ENCODE measurements at regions not wholly inside any gene's neighbourhood (a gene's known extent, or its start where the extent isn't known, plus 50 kb on each side); places are given as distances from the start of the nearest gene placed in this dataset.

DNA sequence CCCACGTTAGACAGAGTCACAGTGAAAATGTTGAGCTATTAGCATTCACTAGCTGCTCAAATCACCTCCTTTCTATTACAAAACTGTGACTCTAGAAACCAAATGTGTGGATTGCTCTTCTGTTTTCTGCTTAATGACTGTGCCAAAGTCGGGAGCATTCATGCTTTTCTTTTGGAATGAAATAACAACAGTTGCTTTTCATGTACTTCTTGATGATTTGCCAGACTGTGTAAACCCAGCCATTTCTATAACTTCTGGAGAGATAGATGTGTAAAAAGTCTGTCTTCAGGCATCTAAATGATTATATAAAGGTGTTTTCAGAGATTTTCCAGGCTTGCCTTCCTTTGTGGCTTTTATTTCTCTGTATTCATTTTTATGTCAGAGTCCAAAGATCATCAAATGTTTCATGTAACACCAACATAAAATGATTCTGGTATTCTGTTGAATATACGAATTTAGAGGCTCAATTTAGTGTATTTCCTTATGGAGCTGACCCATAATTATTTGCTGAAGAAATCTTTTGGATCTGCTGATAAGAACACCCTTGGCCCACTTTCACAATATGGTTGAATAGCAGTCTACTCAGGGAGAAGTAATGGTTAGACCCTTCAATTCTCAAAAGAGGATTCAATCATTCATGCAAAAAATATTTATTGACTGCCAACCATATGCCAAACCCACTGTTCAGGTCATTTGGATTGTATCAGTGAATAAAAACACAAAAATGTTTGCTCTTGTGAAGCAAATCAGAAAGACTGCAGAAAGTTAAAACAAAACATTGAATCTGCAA lies 581.2 kb downstream of the CDH18 start:
- Histone ChIP-seq H3K27ac (ENCODE audit: low read depth in 2 of 2, low read length in 1 of 2) (no peak overlapping the region), H3K4me3 (ENCODE audit: low read depth in 1 of 2, low read length in 2 of 2) (no peak overlapping the region), H3K27me3 (ENCODE audit: control insufficient read depth in 1 of 2, insufficient read depth in 2 of 2, low read length in 2 of 2) (no peaks in the 10 kb centered on the region), H3K36me3 (ENCODE audit: control insufficient read depth in 2 of 2, insufficient read depth in 2 of 2, low read length in 1 of 2) (no peaks in the 10 kb centered on the region), H3K4me1 (ENCODE audit: control insufficient read depth in 2 of 2, insufficient read depth in 2 of 2, low read length in 1 of 2) (no peaks in the 10 kb centered on the region), H3K9me3 (ENCODE audit: control insufficient read depth in 2 of 2, insufficient read depth in 1 of 2, low read depth in 1 of 2, low read length in 1 of 2) (no peaks in the 10 kb centered on the region)
- 15 to 17% methylated on average over 3 of the region's 3 CpGs for WGBS, 2 donors

DNA sequence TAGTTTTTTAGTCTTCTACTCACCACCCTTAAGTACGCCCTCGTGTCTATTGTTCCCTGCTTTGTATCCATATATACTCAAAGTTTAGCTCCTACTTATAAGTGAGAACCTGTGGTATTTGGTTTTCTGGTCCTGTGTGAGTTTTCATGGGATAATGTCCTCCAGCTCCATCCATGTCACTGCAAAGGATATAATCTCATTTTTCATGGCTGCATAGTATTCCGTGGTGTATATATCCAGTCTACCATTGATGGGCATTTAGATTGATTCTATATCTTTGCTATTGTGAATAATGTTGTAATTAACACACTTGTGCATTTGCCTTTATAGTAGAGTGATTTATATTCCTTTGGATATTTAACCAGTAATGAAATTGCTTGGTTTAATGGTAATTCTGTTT lies 579.9 kb downstream of the CDH18 start:
- H3K9me3 ChIP-seq (ENCODE audit: control insufficient read depth in 2 of 2, insufficient read depth in 1 of 2, low read depth in 1 of 2, low read length in 1 of 2) = no peaks in the 10 kb centered on the region
- H3K4me1 ChIP-seq (ENCODE audit: control insufficient read depth in 2 of 2, insufficient read depth in 2 of 2, low read length in 1 of 2) = no peaks in the 10 kb centered on the region
- WGBS, 2 donors = 82 to 86% methylated on average over 3 of the region's 3 CpGs
- H3K27ac ChIP-seq (ENCODE audit: low read depth in 2 of 2, low read length in 1 of 2) = no peak overlapping the region
- H3K36me3 ChIP-seq (ENCODE audit: control insufficient read depth in 2 of 2, insufficient read depth in 2 of 2, low read length in 1 of 2) = no peaks in the 10 kb centered on the region
- no peak overlapping the region for H3K4me3 ChIP-seq (ENCODE audit: low read depth in 1 of 2, low read length in 2 of 2)
- H3K27me3 ChIP-seq (ENCODE audit: control insufficient read depth in 1 of 2, insufficient read depth in 2 of 2, low read length in 2 of 2) = no peaks in the 10 kb centered on the region

DNA sequence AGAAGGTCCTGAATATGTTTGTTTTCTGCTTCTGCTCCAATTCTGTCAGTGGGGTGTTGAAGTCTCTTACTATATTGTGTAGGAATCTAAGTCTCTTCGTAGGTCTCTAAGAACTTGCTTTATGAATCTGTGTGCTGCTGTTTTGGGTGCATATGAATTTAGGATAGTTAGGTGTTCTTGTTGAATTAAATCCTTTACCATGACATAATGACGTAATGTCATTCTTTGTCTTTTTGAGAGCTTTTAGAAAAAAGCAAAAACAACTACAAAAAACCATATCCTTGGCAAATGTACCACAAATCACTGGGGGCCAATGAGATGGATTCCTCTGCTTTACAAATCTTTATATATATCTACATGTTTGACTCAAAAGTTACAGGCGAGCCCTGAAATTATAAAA lies 576.1 kb downstream of the CDH18 start:
- Histone ChIP-seq H3K36me3 (ENCODE audit: control insufficient read depth in 2 of 2, insufficient read depth in 2 of 2, low read length in 1 of 2) (no peaks in the 10 kb centered on the region), H3K9me3 (ENCODE audit: control insufficient read depth in 2 of 2, insufficient read depth in 1 of 2, low read depth in 1 of 2, low read length in 1 of 2) (no peaks in the 10 kb centered on the region), H3K4me3 (ENCODE audit: low read depth in 1 of 2, low read length in 2 of 2) (no peak overlapping the region), H3K27ac (ENCODE audit: low read depth in 2 of 2, low read length in 1 of 2) (no peak overlapping the region), H3K27me3 (ENCODE audit: control insufficient read depth in 1 of 2, insufficient read depth in 2 of 2, low read length in 2 of 2) (no peaks in the 10 kb centered on the region), H3K4me1 (ENCODE audit: control insufficient read depth in 2 of 2, insufficient read depth in 2 of 2, low read length in 1 of 2) (no peaks in the 10 kb centered on the region)
- WGBS, 2 donors = 81 to 88% methylated on average over 3 of the region's 3 CpGs

Data from esophagus (tissue), 2 donors.